ENCODE measurements at regions not wholly inside any gene's neighbourhood (a gene's known extent, or its start where the extent isn't known, plus 50 kb on each side); places are given as distances from the start of the nearest gene placed in this dataset.

DNA sequence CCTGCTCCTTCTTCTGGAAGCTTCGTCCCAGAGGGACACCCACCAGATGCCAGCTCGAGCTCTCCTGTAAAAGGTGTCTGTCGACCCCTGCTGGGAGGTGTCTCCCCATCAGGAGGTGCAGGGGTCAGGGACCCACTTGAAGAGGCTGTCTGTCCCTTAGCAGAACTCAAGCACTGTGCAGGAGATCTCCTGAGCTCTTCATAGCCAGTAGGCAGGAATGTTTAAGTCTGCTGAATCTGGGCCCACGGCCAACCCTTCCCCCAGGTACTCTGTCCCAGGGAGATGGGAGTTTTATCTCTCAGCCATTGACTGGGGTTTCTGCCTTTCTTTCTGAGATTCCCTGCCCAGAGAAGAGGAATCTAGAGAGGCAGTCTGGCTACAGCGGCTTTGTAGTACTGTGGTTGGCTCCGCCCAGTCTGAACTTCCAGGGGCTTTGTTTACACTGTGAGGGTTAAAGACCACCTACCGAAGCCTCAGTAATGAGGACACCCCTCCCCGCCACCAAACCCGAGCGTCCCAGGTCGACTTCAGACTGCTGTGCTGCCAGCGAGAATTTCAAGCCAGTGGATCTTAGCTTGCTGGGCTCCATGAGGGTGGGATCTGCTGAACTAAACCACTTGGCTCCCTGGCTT is 1383.0 kb upstream of the TENM3 start:
- no peak for ATAC-seq (replicated peaks)
- peaks cover 13 to 20% of the 10 kb centered on the region in 2 donors for H3K9me3 Mint-ChIP-seq
- DNase-seq, result no peak
- H3K36me3 Mint-ChIP-seq (ENCODE audit: insufficient read depth), result peaks cover 3% of the 10 kb centered on the region
- no peaks in the 10 kb centered on the region for H3K27me3 Mint-ChIP-seq
- H3K27ac Mint-ChIP-seq, result no peak overlapping the region
- no peak overlapping the region for H3K4me3 Mint-ChIP-seq
- no peaks in the 10 kb centered on the region for H3K4me1 Mint-ChIP-seq (ENCODE audit: low read depth in 2 of 2)

- H3K27me3 Mint-ChIP-seq, result no peaks in the 10 kb centered on the region
- H3K36me3 Mint-ChIP-seq (ENCODE audit: insufficient read depth), result peaks cover 3% of the 10 kb centered on the region
These were observed 1381.6 kb upstream of the TENM3 start for GRCh38 chr4:180861651-180862050.

GRCh38 chr4:180866933-180867643 is 1376.1 kb upstream of the TENM3 start:
- no peak for ATAC-seq (replicated peaks)
- no peak overlapping the region for H3K27ac Mint-ChIP-seq
- H3K4me3 Mint-ChIP-seq, result no peak overlapping the region
- DNase-seq, result no peak
- no peaks in the 10 kb centered on the region for H3K27me3 Mint-ChIP-seq
- H3K4me1 Mint-ChIP-seq (ENCODE audit: low read depth in 2 of 2), result no peaks in the 10 kb centered on the region
- peaks cover 0 to 10% of the 10 kb centered on the region in 2 donors for H3K9me3 Mint-ChIP-seq
- H3K36me3 Mint-ChIP-seq (ENCODE audit: insufficient read depth), result no peaks in the 10 kb centered on the region

More at GRCh38 chr4:180861651-180862050, 1381.6 kb upstream of the TENM3 start:
- H3K4me3 Mint-ChIP-seq, result no peak overlapping the region
- no peak for ATAC-seq (replicated peaks)
- no peaks in the 10 kb centered on the region for H3K4me1 Mint-ChIP-seq (ENCODE audit: low read depth in 2 of 2)
- H3K9me3 Mint-ChIP-seq, result peaks cover 13 to 18% of the 10 kb centered on the region in 2 donors
- no peak for DNase-seq
- H3K27ac Mint-ChIP-seq, result no peak overlapping the region

DNA sequence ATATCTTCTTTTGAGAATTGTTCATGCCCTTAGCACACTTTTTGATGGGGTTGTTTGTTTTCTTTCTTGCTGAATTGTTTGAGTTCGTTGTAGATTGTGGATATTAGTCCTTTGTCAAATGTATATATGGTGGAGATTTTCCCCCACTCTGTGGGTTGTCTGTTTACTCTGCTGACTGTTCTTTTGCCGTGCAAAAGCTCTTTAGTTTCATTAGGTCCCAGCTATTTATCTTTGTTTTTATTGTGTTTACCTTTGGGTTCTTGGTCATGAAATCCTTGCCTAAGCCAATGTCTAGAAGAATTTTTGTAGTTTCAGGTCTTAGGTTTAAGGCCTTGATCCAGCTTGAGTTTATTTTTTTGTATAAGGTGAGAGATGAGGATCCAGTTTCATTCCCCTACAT is 1372.6 kb upstream of the TENM3 start:
- H3K27me3 Mint-ChIP-seq, result no peaks in the 10 kb centered on the region
- DNase-seq (no peak), ATAC-seq (replicated peaks) (no peak)
- no peaks in the 10 kb centered on the region for H3K4me1 Mint-ChIP-seq (ENCODE audit: low read depth in 2 of 2)
- no peak overlapping the region for H3K4me3 Mint-ChIP-seq
- no peaks in the 10 kb centered on the region for H3K36me3 Mint-ChIP-seq (ENCODE audit: insufficient read depth)
- H3K27ac Mint-ChIP-seq, result no peak overlapping the region
- H3K9me3 Mint-ChIP-seq, result peaks cover 2 to 21% of the 10 kb centered on the region in 2 donors

- no peak overlapping the region for H3K4me3 Mint-ChIP-seq
- H3K9me3 Mint-ChIP-seq, result peaks cover 3 to 31% of the 10 kb centered on the region in 2 donors
- ATAC-seq (replicated peaks), result no peak
- DNase-seq, result no peak
- no peaks in the 10 kb centered on the region for H3K27me3 Mint-ChIP-seq
- no peaks in the 10 kb centered on the region for H3K36me3 Mint-ChIP-seq (ENCODE audit: insufficient read depth)
- H3K27ac Mint-ChIP-seq, result no peak overlapping the region
- H3K4me1 Mint-ChIP-seq (ENCODE audit: low read depth in 2 of 2), result no peaks in the 10 kb centered on the region
These were observed 1344.9 kb upstream of the TENM3 start for GRCh38 chr4:180898305-180898704.

DNA sequence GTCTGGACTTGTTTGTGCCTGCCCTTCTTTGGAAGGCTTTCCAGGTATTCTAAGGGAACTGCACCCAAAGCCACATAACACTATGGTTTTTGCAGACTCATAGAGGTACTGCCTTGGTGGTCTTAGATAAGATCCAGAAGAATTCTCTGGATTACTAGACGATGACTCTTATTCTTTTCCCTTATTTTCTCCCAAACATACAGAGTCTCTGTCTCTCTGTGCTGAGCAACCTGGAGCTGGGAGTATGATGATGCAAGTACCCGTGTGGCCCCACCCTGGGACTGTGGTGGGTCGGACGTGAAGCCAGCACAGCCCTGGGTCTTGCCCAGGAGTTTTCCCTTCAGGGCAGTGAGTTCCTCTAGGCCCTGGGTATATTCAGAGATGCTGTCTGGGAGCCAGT is 1342.4 kb upstream of the TENM3 start:
- no peak overlapping the region for H3K4me3 Mint-ChIP-seq
- peaks cover 3 to 31% of the 10 kb centered on the region in 2 donors for H3K9me3 Mint-ChIP-seq
- DNase-seq (no peak), ATAC-seq (replicated peaks) (no peak)
- H3K36me3 Mint-ChIP-seq (ENCODE audit: insufficient read depth), result no peaks in the 10 kb centered on the region
- no peak overlapping the region for H3K27ac Mint-ChIP-seq
- H3K4me1 Mint-ChIP-seq (ENCODE audit: low read depth in 2 of 2), result no peaks in the 10 kb centered on the region
- H3K27me3 Mint-ChIP-seq, result no peaks in the 10 kb centered on the region

DNA sequence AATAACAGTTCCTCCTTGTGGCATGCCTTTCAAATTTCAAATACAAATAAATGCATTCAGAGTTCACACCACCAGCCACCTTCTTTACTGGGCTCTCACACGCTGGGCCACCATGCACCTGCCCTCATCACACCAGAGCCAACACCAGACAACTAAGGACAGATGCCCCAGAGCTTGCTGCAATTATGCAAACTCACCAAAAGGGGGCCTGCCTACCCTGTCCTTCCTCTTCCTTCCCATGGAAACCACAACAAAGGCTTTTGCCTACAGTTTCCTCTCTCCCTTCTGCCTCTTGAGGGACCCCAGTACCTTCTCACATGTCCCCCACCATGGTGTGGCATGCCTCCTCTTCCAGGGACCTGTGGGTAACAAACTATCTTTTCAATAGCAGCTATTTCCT is 1333.9 kb upstream of the TENM3 start:
- no peak overlapping the region for H3K4me3 Mint-ChIP-seq
- no peak overlapping the region for H3K27ac Mint-ChIP-seq
- no peaks in the 10 kb centered on the region for H3K4me1 Mint-ChIP-seq (ENCODE audit: low read depth in 2 of 2)
- no peaks in the 10 kb centered on the region for H3K36me3 Mint-ChIP-seq (ENCODE audit: insufficient read depth)
- no peaks in the 10 kb centered on the region for H3K9me3 Mint-ChIP-seq
- ATAC-seq (replicated peaks), result no peak
- H3K27me3 Mint-ChIP-seq, result no peaks in the 10 kb centered on the region
- DNase-seq, result no peak

- Mint-ChIP-seq H3K4me1 (ENCODE audit: low read depth in 2 of 2) (no peaks in the 10 kb centered on the region), H3K4me3 (no peak overlapping the region), H3K36me3 (ENCODE audit: insufficient read depth) (no peaks in the 10 kb centered on the region), H3K27ac (no peak overlapping the region), H3K9me3 (no peaks in the 10 kb centered on the region), H3K27me3 (no peaks in the 10 kb centered on the region)
- DNase-seq, result no peak
- no peak for ATAC-seq (replicated peaks)
These were observed 1329.5 kb upstream of the TENM3 start for GRCh38 chr4:180913750-180914149.

DNA sequence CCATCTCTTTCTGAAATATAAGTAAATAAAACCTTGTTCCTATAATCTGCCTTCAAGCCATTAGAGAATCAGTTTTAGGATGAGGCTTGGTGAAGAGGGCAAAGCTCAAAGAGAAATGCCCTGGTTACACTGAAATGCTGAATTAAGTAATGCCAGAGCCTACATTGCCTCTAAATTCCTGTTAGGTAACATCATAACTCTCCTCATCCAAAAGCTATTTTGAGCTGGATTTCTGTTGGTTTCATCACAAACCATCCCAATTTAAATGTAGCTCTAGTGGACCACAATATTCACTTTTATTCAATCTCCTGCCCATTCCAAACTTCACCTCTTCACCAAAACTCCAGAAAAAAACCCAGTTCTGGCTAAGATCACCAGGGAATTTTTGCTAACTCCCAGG is 1319.7 kb upstream of the TENM3 start:
- Mint-ChIP-seq H3K36me3 (ENCODE audit: insufficient read depth) (no peaks in the 10 kb centered on the region), H3K4me3 (no peak overlapping the region), H3K27ac (no peak overlapping the region), H3K27me3 (no peaks in the 10 kb centered on the region), H3K9me3 (peaks cover 0 to 9% of the 10 kb centered on the region in 2 donors), H3K4me1 (ENCODE audit: low read depth in 2 of 2) (no peaks in the 10 kb centered on the region)
- DNase-seq (no peak), ATAC-seq (replicated peaks) (no peak)

DNA sequence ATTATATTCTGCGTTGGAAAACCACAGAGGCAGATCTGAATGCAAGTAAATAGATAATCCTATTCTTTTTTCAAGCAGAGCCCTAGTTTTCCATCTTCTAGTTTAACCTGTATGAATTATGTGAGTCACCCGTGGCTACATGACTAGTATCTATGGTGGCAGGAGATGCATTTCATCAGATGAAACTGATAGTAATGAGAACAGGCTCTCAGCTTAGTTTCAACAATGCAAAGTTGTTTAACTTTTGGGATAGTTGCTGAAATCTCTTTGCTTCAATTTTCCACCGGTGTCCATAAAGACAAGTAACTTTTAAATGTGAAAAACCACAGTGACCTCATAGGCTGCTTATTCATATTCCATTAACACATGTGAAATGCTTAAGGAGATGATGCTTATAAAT is 1317.4 kb upstream of the TENM3 start:
- H3K36me3 Mint-ChIP-seq (ENCODE audit: insufficient read depth), result no peaks in the 10 kb centered on the region
- H3K27ac Mint-ChIP-seq, result no peak overlapping the region

GRCh38 chr4:180926277-180926676 is 1316.9 kb upstream of the TENM3 start:
- Mint-ChIP-seq H3K27me3 (no peaks in the 10 kb centered on the region), H3K36me3 (ENCODE audit: insufficient read depth) (no peaks in the 10 kb centered on the region), H3K27ac (no peak overlapping the region), H3K4me1 (ENCODE audit: low read depth in 2 of 2) (no peaks in the 10 kb centered on the region), H3K9me3 (peaks cover 0 to 6% of the 10 kb centered on the region in 2 donors), H3K4me3 (no peak overlapping the region)
- no peak for ATAC-seq (replicated peaks)
- no peak for DNase-seq

More for the DNA sequence above, 1317.4 kb upstream of the TENM3 start:
- Mint-ChIP-seq H3K4me3 (no peak overlapping the region), H3K4me1 (ENCODE audit: low read depth in 2 of 2) (no peaks in the 10 kb centered on the region), H3K27me3 (no peaks in the 10 kb centered on the region), H3K9me3 (peaks cover 0 to 9% of the 10 kb centered on the region in 2 donors)
- no peak for DNase-seq
- no peak for ATAC-seq (replicated peaks)

DNA sequence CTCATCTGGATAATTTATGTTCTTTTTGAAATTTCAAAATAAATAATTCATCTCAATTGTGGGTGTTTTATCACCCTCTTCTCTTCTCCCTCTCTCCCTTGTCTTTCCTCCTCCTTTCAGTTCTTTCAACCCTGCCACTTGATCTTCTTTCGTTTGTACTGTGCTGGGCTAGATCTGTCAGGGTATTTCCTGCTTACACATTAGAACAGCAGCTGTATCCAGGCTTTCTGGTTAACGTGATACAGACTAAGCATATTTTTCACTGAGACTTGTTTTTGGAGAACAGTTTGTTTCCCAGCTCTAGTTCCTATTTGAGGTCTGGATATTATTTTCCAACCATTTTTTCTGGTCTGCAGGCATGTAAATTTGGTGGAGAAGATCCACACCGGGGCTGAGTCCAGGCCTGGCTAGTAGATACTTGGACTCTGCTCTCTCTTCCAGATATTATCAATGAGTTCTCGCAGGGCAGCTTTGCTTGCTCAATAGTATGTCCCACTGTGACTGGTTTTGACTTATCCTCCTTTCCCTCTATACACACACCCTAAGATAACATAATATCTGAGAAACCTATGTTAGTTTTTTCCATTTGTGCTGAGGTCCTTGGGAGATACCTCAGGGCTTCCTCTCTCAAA is 1310.7 kb upstream of the TENM3 start:
- ATAC-seq (replicated peaks), result no peak
- H3K27me3 Mint-ChIP-seq, result no peaks in the 10 kb centered on the region
- no peak for DNase-seq
- H3K36me3 Mint-ChIP-seq (ENCODE audit: insufficient read depth), result no peaks in the 10 kb centered on the region
- no peak overlapping the region for H3K4me3 Mint-ChIP-seq
- peaks cover 7 to 10% of the 10 kb centered on the region in 2 donors for H3K9me3 Mint-ChIP-seq
- H3K27ac Mint-ChIP-seq, result no peak overlapping the region
- H3K4me1 Mint-ChIP-seq (ENCODE audit: low read depth in 2 of 2), result no peaks in the 10 kb centered on the region

DNA sequence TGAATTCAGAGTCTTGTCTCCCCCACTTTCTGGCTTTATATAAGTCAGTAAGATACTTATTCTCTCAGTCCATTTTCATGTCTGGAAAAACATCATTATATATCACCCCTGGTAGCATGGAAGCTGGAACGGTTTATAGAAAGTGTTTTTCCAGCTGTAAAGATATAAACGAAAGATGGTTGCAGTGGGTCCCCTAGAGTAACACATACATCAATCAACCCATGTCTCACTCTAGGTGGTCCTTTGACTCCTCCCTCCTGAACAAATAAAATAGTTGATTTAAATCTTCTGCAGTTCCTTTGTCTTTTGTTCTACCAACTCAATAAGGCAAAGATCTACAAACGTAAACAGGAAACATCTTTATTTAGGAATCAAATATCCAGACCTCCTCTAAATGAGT is 1306.1 kb upstream of the TENM3 start:
- no peaks in the 10 kb centered on the region for H3K4me1 Mint-ChIP-seq (ENCODE audit: low read depth in 2 of 2)
- no peak overlapping the region for H3K4me3 Mint-ChIP-seq
- no peak overlapping the region for H3K27ac Mint-ChIP-seq
- H3K9me3 Mint-ChIP-seq, result peaks cover 6 to 9% of the 10 kb centered on the region in 2 donors
- ATAC-seq (replicated peaks) (no peak), DNase-seq (no peak)
- no peaks in the 10 kb centered on the region for H3K27me3 Mint-ChIP-seq
- H3K36me3 Mint-ChIP-seq (ENCODE audit: insufficient read depth), result no peaks in the 10 kb centered on the region

GRCh38 chr4:180940680-180941079 is 1302.5 kb upstream of the TENM3 start:
- no peaks in the 10 kb centered on the region for H3K4me1 Mint-ChIP-seq (ENCODE audit: low read depth in 2 of 2)
- no peak for ATAC-seq (replicated peaks)

More at GRCh38 chr4:180940680-180941079, 1302.5 kb upstream of the TENM3 start:
- Mint-ChIP-seq H3K9me3 (peaks cover 8% of the 10 kb centered on the region in 2 donors), H3K4me3 (no peak overlapping the region), H3K27ac (no peak overlapping the region), H3K27me3 (no peaks in the 10 kb centered on the region), H3K36me3 (ENCODE audit: insufficient read depth) (no peaks in the 10 kb centered on the region)
- no peak for DNase-seq

Measured in effector memory CD8-positive, alpha-beta T cell (primary cell).